ENCODE measurements at regions not wholly inside any gene's neighbourhood (a gene's known extent, or its start where the extent isn't known, plus 50 kb on each side); places are given as distances from the start of the nearest gene placed in this dataset.

DNA sequence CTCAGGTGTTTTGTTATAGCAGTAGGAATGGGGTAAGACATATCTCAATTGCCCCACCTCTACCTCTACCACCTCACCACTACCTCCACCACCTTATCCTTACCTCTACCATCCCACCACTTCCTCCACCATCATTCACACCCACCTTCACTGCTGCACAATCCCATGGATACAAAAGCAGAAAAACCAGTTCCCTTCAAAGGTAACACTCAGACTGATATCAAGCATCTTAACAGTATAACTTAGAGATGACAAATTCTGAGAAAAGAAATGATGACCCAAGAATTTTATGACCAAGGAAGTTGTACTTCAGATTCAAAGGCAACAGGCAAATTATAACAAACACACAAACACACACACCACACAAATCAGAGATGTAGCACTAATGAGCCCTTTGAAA, 189.4 kb downstream of the NUAK1 start:
- Histone ChIP-seq H3K27me3 (no peaks in the 10 kb centered on the region), H3K9me3 (no peaks in the 10 kb centered on the region), H3K4me3 (no peak overlapping the region), H3K27ac (no peak overlapping the region), H3K9ac (ENCODE audit: low read depth in 2 of 2, low read length in 2 of 2) (no peak overlapping the region), H3K4me1 (no peaks in the 10 kb centered on the region), H3K36me3 (no peaks in the 10 kb centered on the region)
- intact Hi-C loops (cut with DNase I): no loop called here
- TF ChIP-seq, protein P1, sequence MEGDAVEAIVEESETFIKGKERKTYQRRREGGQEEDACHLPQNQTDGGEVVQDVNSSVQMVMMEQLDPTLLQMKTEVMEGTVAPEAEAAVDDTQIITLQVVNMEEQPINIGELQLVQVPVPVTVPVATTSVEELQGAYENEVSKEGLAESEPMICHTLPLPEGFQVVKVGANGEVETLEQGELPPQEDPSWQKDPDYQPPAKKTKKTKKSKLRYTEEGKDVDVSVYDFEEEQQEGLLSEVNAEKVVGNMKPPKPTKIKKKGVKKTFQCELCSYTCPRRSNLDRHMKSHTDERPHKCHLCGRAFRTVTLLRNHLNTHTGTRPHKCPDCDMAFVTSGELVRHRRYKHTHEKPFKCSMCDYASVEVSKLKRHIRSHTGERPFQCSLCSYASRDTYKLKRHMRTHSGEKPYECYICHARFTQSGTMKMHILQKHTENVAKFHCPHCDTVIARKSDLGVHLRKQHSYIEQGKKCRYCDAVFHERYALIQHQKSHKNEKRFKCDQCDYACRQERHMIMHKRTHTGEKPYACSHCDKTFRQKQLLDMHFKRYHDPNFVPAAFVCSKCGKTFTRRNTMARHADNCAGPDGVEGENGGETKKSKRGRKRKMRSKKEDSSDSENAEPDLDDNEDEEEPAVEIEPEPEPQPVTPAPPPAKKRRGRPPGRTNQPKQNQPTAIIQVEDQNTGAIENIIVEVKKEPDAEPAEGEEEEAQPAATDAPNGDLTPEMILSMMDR (IDR thresholded peaks at IDR 0.05): no peak
- DNase-seq: no peak

DNA sequence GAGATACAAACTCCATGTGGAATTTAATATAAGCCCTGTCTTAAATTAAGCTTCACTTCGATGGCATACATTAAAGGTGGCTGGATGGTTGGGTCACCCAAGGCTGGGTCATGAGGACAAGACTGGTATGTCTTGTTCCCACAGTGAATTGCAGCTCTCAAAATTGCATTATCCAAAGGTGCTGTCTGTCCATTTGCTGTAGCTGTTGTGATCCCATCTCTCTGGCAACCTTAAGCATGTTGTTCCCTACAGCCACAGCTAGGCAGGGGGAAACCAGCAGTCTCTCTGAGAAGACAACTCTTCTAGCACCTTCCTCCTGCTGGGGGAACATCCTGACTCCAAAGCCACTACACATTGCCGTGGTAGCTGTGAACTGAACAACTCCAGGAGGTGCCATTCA, 187.0 kb downstream of the NUAK1 start:
- TF ChIP-seq, protein P1 (IDR thresholded peaks at IDR 0.05): no peak
- intact Hi-C loops (cut with DNase I): no loop called here
- H3K36me3 ChIP-seq: no peaks in the 10 kb centered on the region

DNA sequence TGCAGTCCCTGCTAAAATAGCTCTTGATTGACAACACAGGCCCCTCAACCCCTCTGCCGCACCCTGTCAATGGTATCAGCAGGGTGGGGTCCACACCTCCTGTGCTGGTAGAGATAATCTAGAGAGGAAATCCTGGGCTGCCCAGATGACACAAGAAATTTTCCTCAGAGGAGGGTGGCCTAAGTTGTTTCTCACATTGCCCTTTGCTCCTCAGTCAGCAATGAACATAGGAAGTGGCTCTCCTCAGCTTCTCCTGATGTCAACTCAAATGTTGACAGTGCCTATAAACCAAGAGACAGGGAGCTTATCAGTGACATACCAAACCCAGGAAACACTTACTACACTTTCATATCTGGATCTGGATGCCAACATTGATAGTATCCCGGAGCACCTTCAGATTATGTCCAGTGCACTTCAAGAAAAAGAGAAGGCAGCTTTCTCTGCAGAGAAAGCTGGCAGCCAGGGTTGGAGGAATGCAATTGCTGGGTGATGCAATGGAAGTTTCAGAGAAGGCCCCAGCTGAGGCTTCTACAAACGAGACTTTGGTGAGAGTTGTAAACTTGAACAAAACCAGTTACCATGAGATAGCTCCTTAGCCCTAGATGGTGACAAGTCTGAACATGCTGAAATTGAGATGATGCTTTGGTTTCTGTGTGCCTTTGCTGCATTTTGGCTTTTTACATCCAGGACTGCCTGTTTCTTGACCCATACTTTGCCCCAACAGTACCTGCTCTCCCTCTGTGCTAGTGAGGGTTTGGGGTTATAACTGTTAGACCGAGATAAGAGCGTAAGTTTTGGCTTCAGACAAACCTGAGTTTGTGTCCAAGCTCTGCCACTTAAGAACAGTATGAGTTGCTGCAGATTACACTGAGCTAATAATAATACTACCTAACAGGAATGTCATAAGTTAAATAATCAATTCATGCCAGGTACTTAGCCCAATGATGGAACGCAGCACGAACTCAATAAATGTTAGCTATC, 183.5 kb downstream of the NUAK1 start:
- intact Hi-C loops (cut with DNase I): no loop called here
- no peaks in the 10 kb centered on the region for H3K4me1 ChIP-seq
- TF ChIP-seq, protein P1 (IDR thresholded peaks at IDR 0.05): no peak
- H3K9me3 ChIP-seq: no peaks in the 10 kb centered on the region
- H3K27ac ChIP-seq: no peak overlapping the region
- no peaks in the 10 kb centered on the region for H3K27me3 ChIP-seq
- DNase-seq: no peak
- H3K36me3 ChIP-seq: no peaks in the 10 kb centered on the region
- H3K9ac ChIP-seq (ENCODE audit: low read depth in 2 of 2, low read length in 2 of 2): no peak overlapping the region
- no peak overlapping the region for H3K4me3 ChIP-seq

More for the DNA sequence above, 187.0 kb downstream of the NUAK1 start:
- Histone ChIP-seq H3K4me1 (no peaks in the 10 kb centered on the region), H3K4me3 (no peak overlapping the region), H3K27ac (no peak overlapping the region), H3K9me3 (no peaks in the 10 kb centered on the region), H3K27me3 (no peaks in the 10 kb centered on the region), H3K9ac (ENCODE audit: low read depth in 2 of 2, low read length in 2 of 2) (no peak overlapping the region)
- no peak for DNase-seq

DNA sequence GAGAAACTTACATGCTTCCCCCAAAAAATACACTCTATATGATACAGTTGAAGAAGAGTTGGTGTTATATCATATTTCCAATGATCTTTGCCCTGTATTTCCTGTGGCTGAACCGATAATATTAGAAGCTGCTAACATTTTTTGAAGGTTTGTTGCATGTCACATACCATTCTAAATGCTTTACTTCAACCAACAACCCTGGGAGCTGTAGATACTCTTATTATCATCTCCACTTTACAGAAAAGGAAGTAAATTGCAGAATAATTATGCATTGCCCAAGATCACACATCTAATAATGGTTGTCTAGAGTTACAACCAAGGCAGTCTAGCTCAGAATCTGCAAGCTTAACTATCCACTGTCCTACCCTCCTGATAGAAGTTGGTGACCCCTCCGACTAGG, 182.8 kb downstream of the NUAK1 start:
- intact Hi-C loops (cut with DNase I): no loop called here
- H3K9me3 ChIP-seq: no peaks in the 10 kb centered on the region
- TF ChIP-seq, protein P1 (IDR thresholded peaks at IDR 0.05): no peak
- H3K27ac ChIP-seq: no peak overlapping the region
- no peak overlapping the region for H3K4me3 ChIP-seq
- no peak for DNase-seq
- H3K36me3 ChIP-seq: no peaks in the 10 kb centered on the region
- no peak overlapping the region for H3K9ac ChIP-seq (ENCODE audit: low read depth in 2 of 2, low read length in 2 of 2)
- no peaks in the 10 kb centered on the region for H3K4me1 ChIP-seq
- no peaks in the 10 kb centered on the region for H3K27me3 ChIP-seq

DNA sequence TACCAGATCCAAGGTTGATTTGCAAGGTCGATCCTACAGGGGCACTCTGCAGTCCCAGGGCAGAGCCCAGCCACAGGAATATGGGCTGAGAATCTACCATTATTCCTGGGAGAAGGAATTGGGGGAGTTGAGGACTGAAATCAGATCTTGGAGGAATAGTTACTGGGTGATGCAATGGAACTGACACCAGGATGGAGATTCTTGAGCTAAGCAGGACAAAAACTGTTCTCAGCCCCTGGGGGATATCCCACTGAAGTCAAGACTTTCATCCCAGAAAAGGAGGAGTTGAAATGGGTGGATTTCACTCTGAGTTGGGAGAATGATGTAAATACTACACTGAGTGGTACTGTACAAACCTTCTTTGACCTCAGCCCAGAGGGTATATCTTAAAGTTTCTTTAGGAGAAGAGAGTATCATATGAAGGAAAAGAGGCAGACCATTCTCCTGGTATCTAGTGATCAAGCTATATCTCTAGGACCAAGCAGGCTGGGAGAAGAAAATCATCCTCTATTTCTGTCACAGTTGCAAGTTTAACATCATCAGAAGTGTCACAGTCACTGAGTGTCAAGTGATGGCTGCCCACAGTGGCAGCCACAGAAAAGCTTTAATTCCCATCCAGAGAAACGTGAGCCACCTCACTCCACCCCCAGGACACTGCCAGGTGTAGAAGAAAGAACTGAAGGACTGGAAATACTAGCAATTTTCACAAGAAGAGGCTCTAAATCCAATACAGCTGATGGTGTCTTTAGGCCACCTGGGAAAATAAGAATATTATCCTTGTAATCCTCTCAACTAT, 181.9 kb downstream of the NUAK1 start:
- H3K9me3 ChIP-seq: no peaks in the 10 kb centered on the region
- TF ChIP-seq, protein P1 (IDR thresholded peaks at IDR 0.05): no peak

More for the DNA sequence above, 181.9 kb downstream of the NUAK1 start:
- Histone ChIP-seq H3K4me3 (no peak overlapping the region), H3K27me3 (no peaks in the 10 kb centered on the region), H3K9ac (ENCODE audit: low read depth in 2 of 2, low read length in 2 of 2) (no peak overlapping the region), H3K27ac (no peak overlapping the region), H3K36me3 (no peaks in the 10 kb centered on the region), H3K4me1 (no peaks in the 10 kb centered on the region)
- DNase-seq: no peak
- intact Hi-C loops (cut with DNase I): no loop called here

Data from colonic mucosa (tissue), 4 donors.